ENCODE measurements at regions not wholly inside any gene's neighbourhood (a gene's known extent, or its start where the extent isn't known, plus 50 kb on each side); places are given as distances from the start of the nearest gene placed in this dataset.

DNA sequence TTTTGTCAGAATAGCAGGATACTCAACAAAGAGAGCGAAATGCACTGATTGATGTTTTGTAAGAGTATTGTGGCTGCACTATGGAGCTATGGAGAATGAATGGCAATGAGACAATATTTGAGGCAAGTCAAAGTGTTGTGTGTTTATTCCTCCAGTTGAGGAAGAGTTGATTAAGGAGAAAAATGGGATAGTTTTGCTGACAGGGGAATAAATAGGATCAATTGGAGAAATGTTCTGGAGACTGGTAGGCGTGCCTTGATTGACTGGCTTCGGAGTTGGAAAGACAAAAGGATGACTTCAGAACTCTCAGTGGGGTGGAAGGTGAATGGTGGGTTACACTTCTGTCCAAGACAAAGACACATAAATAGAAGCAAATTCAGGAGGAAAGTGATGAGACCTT, 1254.9 kb upstream of the TMEM132C start:
- 93 to 94% (median 94%) methylated on average over 3 of the region's 3 CpGs for WGBS, 4 donors
- ATAC-seq (no peak), DNase-seq (no peak)
- Histone ChIP-seq H3K9me3 (no peaks in the 10 kb centered on the region), H3K4me1 (no peaks in the 10 kb centered on the region), H3K36me3 (no peaks in the 10 kb centered on the region), H3K27me3 (peaks cover 0 to 15% (median 2%) of the 10 kb centered on the region in 9 donors), H3K27ac (no peak overlapping the region), H3K4me3 (no peak overlapping the region)
- no peak for TF ChIP-seq POLR2A (IDR thresholded peaks at IDR 0.05)
- TF ChIP-seq, protein P1, sequence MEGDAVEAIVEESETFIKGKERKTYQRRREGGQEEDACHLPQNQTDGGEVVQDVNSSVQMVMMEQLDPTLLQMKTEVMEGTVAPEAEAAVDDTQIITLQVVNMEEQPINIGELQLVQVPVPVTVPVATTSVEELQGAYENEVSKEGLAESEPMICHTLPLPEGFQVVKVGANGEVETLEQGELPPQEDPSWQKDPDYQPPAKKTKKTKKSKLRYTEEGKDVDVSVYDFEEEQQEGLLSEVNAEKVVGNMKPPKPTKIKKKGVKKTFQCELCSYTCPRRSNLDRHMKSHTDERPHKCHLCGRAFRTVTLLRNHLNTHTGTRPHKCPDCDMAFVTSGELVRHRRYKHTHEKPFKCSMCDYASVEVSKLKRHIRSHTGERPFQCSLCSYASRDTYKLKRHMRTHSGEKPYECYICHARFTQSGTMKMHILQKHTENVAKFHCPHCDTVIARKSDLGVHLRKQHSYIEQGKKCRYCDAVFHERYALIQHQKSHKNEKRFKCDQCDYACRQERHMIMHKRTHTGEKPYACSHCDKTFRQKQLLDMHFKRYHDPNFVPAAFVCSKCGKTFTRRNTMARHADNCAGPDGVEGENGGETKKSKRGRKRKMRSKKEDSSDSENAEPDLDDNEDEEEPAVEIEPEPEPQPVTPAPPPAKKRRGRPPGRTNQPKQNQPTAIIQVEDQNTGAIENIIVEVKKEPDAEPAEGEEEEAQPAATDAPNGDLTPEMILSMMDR (IDR thresholded peaks at IDR 0.05) = no peak
- intact Hi-C loops (cut with DNase I) = no loop called here

- TF ChIP-seq, protein P1 (IDR thresholded peaks at IDR 0.05) = no peak
- TF ChIP-seq POLR2A (IDR thresholded peaks at IDR 0.05) = no peak
- intact Hi-C loops (cut with DNase I) = no loop called here
- Histone ChIP-seq H3K4me3 (no peak overlapping the region), H3K9me3 (no peaks in the 10 kb centered on the region), H3K4me1 (no peaks in the 10 kb centered on the region), H3K36me3 (no peaks in the 10 kb centered on the region), H3K27ac (no peak overlapping the region), H3K27me3 (peaks cover 0 to 15% (median 2%) of the 10 kb centered on the region in 9 donors)
- ATAC-seq (no peak), DNase-seq (no peak)
- 76 to 83% (median 80%) methylated on average over 4 of the region's 4 CpGs for WGBS, 4 donors
Measured at GRCh38 chr12:127013197-127013596, 1253.8 kb upstream of the TMEM132C start.

DNA sequence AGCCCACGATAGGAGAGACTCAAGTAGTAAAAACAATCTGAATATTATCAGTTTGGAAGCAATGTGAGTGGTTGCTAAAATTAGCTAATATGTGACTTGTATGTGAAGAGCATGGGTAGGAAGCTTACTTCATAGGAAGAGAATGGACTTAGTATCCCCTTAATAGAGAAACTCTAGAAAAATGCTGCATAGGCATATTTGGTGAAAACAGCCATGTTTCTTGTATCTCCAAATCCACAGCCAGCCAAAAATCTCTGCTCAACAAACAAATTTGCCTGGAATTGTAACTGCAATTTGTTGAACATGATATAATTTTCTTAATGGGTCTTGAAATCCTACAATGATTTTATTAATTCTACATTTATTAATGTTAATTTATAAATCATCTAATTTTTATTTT, 1252.9 kb upstream of the TMEM132C start:
- intact Hi-C loops (cut with DNase I) = no loop called here
- 15 to 54% (median 26%) methylated on average over 1 of the region's 1 CpG for WGBS, 4 donors

GRCh38 chr12:127024791-127025190, 1242.2 kb upstream of the TMEM132C start:
- 58 to 77% (median 62%) methylated on average over 2 of the region's 2 CpGs for WGBS, 4 donors
- Histone ChIP-seq H3K9me3 (no peaks in the 10 kb centered on the region), H3K4me3 (no peak overlapping the region), H3K36me3 (no peaks in the 10 kb centered on the region), H3K27me3 (peaks cover 0 to 14% (median 0%) of the 10 kb centered on the region in 9 donors), H3K4me1 (no peaks in the 10 kb centered on the region), H3K27ac (no peak overlapping the region)
- TF ChIP-seq POLR2A (IDR thresholded peaks at IDR 0.05) = no peak
- TF ChIP-seq, protein P1 (IDR thresholded peaks at IDR 0.05) = no peak
- no peak for ATAC-seq
- no peak for DNase-seq
- intact Hi-C loops (cut with DNase I) = no loop called here

More for the DNA sequence above, 1252.9 kb upstream of the TMEM132C start:
- H3K27me3 ChIP-seq = peaks cover 0 to 15% (median 2%) of the 10 kb centered on the region in 9 donors
- DNase-seq (no peak), ATAC-seq (no peak)
- H3K9me3 ChIP-seq = no peaks in the 10 kb centered on the region
- no peaks in the 10 kb centered on the region for H3K36me3 ChIP-seq
- H3K27ac ChIP-seq = no peak overlapping the region
- no peaks in the 10 kb centered on the region for H3K4me1 ChIP-seq
- TF ChIP-seq POLR2A (IDR thresholded peaks at IDR 0.05) = no peak
- TF ChIP-seq, protein P1 (IDR thresholded peaks at IDR 0.05) = no peak
- no peak overlapping the region for H3K4me3 ChIP-seq

All from heart left ventricle (tissue), 16 donors.